NCI-H2081 treated with DMSO at 0.1 percent for 48 hours (cell line): ENCODE measurements at regions not wholly inside any gene's neighbourhood (a gene's known extent, or its start where the extent isn't known, plus 50 kb on each side); places are given as distances from the start of the nearest gene placed in this dataset.
"Not testable (repeated sequence)": the region's sequence is repeated elsewhere in the genome, so short reads cannot be mapped to it uniquely, and the experiment has no call there.

Experiments used
- DNase-seq: peaks from one replicate; lab custom pipeline; 2025; lab: John Stamatoyannopoulos, UW

GRCh38 chr13:76349700-76350099 is 536.5 kb downstream of the KCTD12 start:
- DNase-seq: no peak

GRCh38 chr13:76339649-76340048 is 546.6 kb downstream of the KCTD12 start:
- DNase-seq: no peak

DNA sequence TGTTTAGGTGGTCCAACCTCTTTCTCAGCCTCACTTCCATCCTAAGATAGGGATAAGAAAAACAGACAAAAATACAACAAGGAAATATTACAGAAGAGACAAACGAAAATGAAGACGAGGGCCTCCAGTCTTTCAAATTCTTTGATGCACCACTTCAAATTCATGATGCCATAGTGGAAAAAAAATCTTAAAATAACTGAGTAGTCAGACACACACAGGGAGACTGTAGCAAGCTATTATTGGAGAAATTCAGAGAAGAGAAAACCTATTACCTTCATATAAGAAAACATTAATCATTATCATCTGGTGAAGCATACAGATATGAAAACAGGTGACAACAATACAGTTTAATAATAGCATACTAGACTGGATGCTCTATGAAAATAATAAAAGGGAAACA is 548.2 kb downstream of the KCTD12 start:
- no peak for DNase-seq

DNA sequence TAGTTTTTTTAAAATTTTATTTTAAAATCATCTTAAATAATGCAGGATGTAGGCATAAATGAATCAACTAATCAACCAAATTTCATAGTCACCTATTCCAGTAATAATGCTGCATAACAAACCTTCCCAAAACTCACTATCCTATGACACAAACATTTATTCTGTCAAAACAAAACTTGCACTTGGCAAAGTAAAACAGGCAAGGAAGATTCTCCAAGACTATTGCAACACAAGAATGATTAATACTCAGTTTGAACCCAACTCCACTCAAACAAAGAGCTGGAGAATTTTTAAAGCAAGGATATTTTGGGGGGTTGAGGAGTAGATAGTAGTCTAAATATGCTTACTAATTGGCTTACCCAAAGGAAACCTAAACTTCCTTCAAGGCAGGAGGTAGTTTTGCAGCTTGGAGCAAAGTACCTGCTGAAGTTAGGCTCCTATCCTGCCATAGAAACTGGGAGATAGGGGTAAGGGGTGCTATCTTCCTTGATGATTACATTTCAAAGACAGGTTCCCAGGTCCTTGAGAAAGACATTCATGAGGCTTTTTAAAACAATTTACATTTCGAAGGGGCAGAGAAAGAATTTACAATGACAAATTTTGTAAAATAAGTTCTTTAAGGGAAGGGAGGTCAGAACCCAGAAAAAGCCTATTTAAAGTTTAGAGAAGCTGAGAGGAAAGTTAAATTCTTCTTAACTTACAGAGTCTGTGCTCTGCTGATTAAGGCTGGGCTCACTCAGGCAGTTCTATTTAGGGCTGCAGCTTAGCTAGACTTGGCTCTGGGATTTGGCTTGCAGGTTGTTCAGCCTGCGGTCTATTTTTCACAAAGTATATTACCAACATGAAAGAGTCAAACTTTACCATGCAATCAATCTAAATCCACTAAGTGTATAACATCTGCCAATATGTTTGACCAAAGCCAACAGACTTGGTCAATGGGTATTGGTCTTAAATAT is 549.0 kb downstream of the KCTD12 start:
- no peak for DNase-seq

DNA sequence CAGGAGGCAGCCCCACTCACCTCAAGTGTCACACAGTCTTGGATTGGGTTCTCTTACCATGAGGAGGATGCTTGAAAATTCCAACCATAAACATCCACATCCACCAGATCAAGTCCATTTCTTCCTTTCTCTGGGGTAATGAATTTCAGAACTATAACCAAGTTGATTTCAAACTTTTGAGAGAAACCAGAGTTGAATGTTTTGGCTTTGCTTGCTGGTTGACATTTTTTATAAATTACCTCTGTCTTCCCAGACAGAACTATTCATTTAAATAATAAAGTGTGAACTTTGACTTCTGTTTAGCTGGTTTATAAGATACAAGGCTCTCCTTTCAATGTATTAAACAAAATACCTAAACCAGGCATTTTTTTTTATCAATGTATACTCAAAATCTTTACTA is 550.7 kb downstream of the KCTD12 start:
- DNase-seq: no peak

- no peak for DNase-seq
Observed at GRCh38 chr13:76331943-76332712, 554.1 kb downstream of the KCTD12 start.

DNA sequence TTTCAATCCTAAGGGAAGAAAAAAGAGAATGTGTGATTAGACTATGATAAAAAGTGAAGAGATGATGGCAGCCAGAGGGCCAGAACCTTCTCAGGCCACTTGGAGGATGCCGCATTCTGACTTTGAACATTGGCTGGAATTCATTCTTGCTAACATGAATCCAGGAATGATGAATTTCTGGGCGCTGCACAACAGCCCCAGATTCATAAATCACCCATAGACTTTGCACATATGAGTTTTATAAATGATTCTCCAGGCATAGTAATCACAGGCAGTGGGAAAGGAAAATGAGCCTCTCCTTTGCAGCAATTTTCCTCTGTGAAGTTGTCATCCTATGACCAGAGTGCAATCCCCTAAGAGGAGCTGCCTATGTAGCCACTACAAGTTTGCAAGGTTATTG is 555.4 kb downstream of the KCTD12 start:
- no peak for DNase-seq

DNA sequence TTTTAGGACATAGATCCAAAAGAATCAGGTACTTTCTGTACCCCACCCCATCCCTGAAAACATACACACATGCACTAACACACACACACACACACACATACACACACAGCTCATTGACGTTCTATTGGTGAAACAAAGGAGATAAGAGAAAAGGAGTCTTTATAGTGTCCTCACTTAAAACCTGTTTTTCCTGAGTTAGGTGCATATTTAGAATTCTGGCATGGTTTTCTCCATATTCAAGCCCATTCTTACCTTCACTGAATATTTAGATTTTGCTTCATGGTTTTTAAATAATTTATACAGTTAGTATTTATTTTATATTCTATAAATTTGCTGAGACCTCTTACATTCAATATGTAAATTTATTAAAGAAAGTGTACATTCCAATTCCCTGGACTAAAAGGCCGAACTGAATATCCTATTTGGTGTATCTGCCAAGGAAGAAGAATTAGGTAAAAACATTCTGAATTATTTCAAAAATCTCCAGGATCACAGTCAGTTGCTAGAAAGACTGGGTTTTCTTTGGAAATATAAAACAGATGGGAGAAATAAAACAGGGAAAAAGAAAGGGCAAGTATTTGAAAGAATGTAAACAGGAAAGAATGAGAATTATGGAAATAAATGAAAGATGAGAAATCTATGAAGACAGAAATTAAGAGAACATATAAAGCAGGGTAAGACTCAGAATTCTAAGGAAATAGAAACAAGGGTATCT is 556.2 kb downstream of the KCTD12 start:
- no peak for DNase-seq

DNA sequence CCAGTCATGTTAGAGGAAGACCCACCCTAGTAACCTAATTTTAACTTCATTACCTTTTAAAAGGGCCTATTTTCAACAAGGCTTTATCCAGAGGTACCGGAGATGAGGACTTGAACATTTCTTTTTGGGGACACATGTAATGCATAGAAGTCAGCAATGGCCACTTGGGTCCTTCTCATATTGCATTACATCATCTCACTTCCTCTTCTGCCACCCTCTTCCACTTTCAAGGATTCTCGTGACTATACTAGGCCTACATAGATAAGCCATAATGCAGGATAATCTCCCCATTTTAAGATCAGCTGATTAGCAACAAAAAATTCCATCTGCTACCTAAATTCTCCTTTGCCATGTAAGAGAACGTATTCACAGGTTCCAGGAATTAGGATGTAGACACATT is 557.2 kb downstream of the KCTD12 start:
- no peak for DNase-seq

- DNase-seq: no peak
Observed at GRCh38 chr13:76326343-76326742, 559.9 kb downstream of the KCTD12 start.

GRCh38 chr13:76319921-76320320 is 566.3 kb downstream of the KCTD12 start:
- no peak for DNase-seq

DNA sequence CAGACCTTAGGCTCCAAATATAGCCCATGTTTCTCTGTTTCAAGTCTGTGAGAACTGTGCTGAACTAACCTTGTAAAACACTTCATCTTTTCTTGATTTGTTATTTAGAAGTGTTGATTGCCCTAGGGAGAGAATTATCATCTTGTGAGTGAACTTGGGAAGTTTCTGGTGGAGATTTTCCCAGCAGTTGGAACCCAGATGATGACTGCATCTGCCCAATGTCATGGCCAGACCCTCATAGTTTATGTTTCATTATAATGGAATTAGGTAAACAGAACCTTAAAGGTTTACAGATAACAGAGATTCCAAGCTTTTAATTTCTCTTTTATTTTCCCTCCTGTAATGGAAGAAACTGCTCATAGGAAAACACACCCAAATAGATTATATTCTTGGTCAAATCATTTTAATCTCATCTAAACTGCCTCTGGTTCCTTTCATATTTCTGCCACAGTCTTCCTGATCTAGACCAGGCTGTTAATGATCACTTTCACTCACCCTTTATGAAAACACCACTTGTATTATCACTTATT is 569.1 kb downstream of the KCTD12 start:
- DNase-seq: no peak

GRCh38 chr13:76314495-76314894 is 571.7 kb downstream of the KCTD12 start:
- no peak for DNase-seq

DNA sequence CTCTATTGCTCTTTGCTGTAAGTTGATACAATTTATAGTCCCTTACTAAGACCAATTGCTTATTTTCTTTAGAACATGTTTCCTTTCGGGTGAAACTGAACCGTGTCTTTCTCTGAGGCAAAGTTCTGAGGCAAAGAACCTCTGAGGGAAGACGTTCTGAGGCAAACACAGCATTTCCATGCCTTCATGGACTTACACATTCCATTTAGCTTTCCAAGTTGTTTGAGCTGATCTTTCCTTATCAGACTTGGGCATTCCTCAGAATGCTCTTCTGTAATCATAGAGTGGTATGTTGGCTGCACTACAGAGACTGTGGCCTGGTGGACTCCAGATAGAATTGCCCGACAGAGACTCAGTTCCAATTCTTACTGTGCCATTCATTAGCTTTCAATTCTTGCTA is 579.1 kb downstream of the KCTD12 start:
- no peak for DNase-seq

DNA sequence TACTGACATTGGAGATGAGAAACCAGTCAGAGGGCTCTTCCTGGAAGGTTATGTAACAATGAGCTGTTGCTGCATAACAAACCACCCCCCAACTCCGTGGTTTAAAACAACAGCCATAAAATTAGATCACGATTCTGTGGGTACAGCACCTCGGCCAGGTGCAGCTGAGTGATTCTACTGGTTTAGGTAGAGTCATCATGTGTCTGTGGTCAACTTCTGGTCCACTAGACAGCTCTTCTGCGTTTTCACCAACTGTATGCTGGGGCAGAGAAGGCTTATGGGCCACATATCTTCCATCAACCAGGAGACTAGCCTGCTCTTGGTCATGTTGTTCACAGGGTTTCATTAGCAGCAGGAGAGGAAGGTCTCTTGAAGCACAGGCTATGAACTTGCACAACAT is 585.5 kb downstream of the KCTD12 start:
- no peak for DNase-seq

DNA sequence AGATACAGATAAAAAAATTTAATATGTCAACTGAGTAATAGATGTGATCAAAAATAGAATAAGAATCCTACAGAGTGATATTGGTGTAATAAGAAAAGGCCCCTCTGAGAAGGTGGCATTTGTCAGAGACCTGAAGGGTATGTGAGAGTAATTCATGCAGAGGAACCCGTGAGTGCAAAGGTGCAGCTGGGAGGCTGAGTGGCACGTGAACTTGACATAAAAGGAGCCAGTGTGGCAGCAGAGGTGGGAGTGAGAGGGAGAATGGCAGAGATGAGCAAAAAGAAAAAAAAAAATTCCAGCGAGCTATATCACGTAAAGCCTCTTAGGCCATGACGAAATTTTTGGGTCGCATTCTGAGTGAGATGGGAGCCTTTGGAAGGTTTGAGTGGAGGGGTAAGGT is 588.9 kb downstream of the KCTD12 start:
- no peak for DNase-seq

DNA sequence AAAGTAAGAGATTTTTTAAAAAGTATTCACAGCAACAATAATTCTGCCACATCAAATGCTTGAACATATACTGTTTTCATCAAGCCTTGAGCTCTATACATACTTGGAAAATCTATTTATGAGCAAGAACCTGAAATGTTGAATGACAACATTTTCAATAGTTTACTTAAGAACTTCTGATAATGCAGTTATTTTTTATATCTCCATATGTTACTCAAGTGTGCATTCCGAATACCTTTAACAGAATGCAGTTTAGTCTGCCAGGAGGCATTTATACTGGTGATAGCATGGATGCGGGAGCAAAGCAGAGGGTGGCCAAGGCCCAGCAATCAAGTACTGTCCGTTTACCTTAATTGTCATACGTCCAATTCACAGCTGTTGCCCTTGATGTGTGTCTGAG is 589.5 kb downstream of the KCTD12 start:
- no peak for DNase-seq

DNA sequence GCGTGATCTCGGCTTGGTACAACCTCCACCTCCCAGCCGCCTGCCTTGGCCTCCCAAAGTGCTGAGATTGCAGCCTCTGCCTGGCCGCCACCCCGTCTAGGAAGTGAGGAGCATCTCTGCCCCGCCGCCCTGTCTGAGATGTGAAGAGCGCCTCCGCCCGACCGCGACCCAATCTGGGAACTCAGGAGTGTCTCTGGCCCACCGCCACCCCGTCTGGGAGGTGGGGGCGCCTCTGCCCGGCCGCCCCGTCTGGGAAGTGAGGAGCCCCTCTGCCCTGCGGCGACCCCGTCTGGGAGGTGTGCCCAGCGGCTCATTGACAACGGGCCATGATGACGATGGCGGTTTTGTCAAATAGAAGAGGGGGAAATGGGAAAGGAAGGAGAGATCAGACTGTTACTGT is 591.2 kb downstream of the KCTD12 start:
- not testable (repeated sequence) for DNase-seq

- DNase-seq: no peak
Observed at GRCh38 chr13:76293751-76294150, 592.5 kb downstream of the KCTD12 start.

- no peak for DNase-seq
Observed at GRCh38 chr13:76293346-76293745, 592.9 kb downstream of the KCTD12 start.

- no peak for DNase-seq
Observed at GRCh38 chr13:76292726-76293125, 593.5 kb downstream of the KCTD12 start.

DNA sequence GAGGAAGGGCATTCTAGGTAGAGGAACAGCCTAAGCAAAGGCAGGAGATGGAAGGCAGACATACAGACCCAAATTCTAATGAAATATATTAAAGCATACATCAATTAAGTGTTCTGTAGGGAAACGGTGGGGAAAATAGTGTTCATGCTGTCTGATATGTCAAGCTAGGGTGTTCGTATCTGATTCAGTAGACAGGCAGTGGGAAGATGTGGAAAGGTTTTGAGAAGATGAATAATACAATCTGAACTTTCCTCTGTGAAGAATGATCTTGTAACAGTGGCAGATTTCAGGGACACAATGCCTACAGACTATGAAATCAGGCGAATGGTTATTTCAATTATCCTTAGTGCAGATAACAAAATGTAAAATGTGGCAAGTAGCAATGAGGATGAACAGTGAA is 594.2 kb downstream of the KCTD12 start:
- no peak for DNase-seq
